Esophagus muscularis mucosa (tissue), 4 donors: ENCODE measurements at regions not wholly inside any gene's neighbourhood (a gene's known extent, or its start where the extent isn't known, plus 50 kb on each side); places are given as distances from the start of the nearest gene placed in this dataset.

ENCODE experiments used
- EP300 ChIP-seq: sonication (generic); formaldehyde crosslinking; IDR thresholded peaks from one replicate; pipeline ENCODE4 v1.6.1; 2017; ENCODE audit warnings: antibody characterized with exemption
- POLR2AphosphoS5 ChIP-seq, 2 donors: sonication (generic); formaldehyde crosslinking; IDR thresholded peaks; one replicate each; pipeline ENCODE4 v1.6.1; 2017; ENCODE audit warnings: antibody characterized with exemption in 2 of 2
- TF ChIP-seq, protein P1 (sequence below), 3 experiments: fragments of 200-600 bp in 2 of 3; fragments of 450-650 bp in 1 of 3; sonication (generic) in 2 of 3; IDR thresholded peaks; one replicate each; pipeline ENCODE4 v1.5.1; 2017 to 2019; ENCODE audit warnings: antibody characterized with exemption in 3 of 3, mild to moderate bottlenecking in 2 of 3, moderate library complexity in 1 of 3

DNA sequence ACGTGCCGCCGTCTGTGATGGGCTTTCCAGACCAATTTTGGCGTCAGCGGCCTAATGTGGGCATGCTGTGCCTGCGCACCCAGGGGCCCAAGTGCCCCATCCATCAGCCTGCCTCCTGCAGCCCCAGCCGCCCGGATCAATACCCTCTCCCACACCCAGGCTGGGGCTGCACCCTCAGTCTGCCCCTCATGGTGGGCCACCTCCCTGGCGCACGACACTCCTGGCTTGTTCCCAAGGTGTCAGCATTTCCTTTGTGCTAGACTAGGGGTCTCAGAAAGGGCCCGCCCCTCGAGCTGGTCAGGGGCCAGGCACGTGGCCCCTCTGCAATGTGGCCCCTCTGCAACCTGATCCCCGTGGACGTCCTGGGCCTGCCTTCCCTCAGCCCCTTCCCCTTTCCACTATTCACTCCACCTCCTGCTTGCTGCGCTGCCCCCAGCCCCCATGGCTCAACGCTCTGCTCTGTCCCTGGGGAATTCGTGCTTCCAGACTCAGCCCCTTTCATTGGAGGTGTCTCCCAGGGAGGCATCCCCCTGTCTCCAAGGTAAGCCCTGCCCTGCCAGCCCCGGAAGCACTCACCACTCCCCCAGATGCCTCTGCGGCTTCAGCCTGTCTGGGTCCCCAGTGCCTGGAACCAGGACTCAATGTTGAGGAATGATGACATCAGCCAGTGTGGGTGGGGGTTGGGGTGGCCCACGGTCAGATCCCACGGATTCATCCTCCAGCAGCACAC is 130.8 kb downstream of the HMX1 start:
- TF ChIP-seq, protein P1, sequence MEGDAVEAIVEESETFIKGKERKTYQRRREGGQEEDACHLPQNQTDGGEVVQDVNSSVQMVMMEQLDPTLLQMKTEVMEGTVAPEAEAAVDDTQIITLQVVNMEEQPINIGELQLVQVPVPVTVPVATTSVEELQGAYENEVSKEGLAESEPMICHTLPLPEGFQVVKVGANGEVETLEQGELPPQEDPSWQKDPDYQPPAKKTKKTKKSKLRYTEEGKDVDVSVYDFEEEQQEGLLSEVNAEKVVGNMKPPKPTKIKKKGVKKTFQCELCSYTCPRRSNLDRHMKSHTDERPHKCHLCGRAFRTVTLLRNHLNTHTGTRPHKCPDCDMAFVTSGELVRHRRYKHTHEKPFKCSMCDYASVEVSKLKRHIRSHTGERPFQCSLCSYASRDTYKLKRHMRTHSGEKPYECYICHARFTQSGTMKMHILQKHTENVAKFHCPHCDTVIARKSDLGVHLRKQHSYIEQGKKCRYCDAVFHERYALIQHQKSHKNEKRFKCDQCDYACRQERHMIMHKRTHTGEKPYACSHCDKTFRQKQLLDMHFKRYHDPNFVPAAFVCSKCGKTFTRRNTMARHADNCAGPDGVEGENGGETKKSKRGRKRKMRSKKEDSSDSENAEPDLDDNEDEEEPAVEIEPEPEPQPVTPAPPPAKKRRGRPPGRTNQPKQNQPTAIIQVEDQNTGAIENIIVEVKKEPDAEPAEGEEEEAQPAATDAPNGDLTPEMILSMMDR (IDR thresholded peaks at IDR 0.05), result no peak
- TF ChIP-seq POLR2AphosphoS5 (IDR thresholded peaks at IDR 0.05) (no peak), EP300 (no peak)
